CD4-positive, alpha-beta T cell (primary cell): ENCODE measurements at regions not wholly inside any gene's neighbourhood (a gene's known extent, or its start where the extent isn't known, plus 50 kb on each side); places are given as distances from the start of the nearest gene placed in this dataset.

Experiments
- ATAC-seq: fragments of 200-7000 bp; cut with Tn5 transposase; one replicate; pipeline ENCODE4 v1.10.0; 2022; ENCODE audit warnings: mild to moderate bottlenecking; ENCODE audit not compliant: poor library complexity
- CTCF ChIA-PET: fragments of 350-600 bp; sonication (Branson Sonifier 250); formaldehyde crosslinking; loops from one replicate; lab custom pipeline; 2021; ENCODE audit warnings: antibody characterized with exemption, inconsistent platforms; lab: Charles Lee
- POLR2A ChIA-PET: fragments of 350-600 bp; sonication (Branson Sonifier 250); formaldehyde crosslinking; loops from one replicate; lab custom pipeline; 2021; ENCODE audit warnings: antibody characterized with exemption, inconsistent platforms; lab: Charles Lee
- DNase-seq, 14 experiments: peaks; one replicate each; pipeline ENCODE4 v3.0.0-alpha.2; 2013 to 2020; ENCODE audit warnings: mixed read lengths in 2 of 14
- H3K27ac ChIP-seq, 2 donors: one replicate each; pipeline versions ENCODE4 v1.5.1 to v1.7.0; 2013; ENCODE audit warnings: low read length in 2 of 2, low read depth in 1 of 2, mild to moderate bottlenecking in 1 of 2
- H3K27me3 ChIP-seq, 2 experiments: 1 replicate in 1 of 2; 2 replicates in 1 of 2; pipeline versions ENCODE4 v1.6.1 to v1.7.0; 2013; ENCODE audit warnings: low read length in 2 of 2, control low read depth in 1 of 2, mild to moderate bottlenecking in 1 of 2, moderate library complexity in 1 of 2; ENCODE audit not compliant: insufficient read depth in 2 of 2, control insufficient read depth in 1 of 2
- H3K36me3 ChIP-seq: one replicate; pipeline ENCODE4 v1.6.1; 2013; ENCODE audit warnings: low read length, control low read depth; ENCODE audit not compliant: insufficient read depth
- H3K4me1 ChIP-seq: one replicate; pipeline ENCODE4 v1.6.1; 2013; ENCODE audit warnings: low read length, control low read depth; ENCODE audit not compliant: insufficient read depth
- H3K4me3 ChIP-seq: one replicate; pipeline ENCODE4 v1.5.1; 2013; ENCODE audit warnings: mild to moderate bottlenecking, low read length, moderate library complexity
- H3K9me3 ChIP-seq, 2 experiments: 1 replicate in 1 of 2; 2 replicates in 1 of 2; pipeline versions ENCODE4 v1.6.1 to v1.7.0; 2013; ENCODE audit warnings: low read length in 2 of 2, mild to moderate bottlenecking in 2 of 2, control low read depth in 1 of 2, moderate library complexity in 1 of 2; ENCODE audit not compliant: control insufficient read depth in 1 of 2, insufficient read depth in 1 of 2
- H3K27ac Mint-ChIP-seq: one replicate; pipeline ENCODE4 v1.8.0; 2020; ENCODE audit warnings: mixed read lengths
- H3K27me3 Mint-ChIP-seq: one replicate; pipeline ENCODE4 v1.8.0; 2021; ENCODE audit warnings: mixed read lengths
- H3K36me3 Mint-ChIP-seq: one replicate; pipeline ENCODE4 v1.8.0; 2021; ENCODE audit warnings: low read depth, mixed read lengths
- H3K4me1 Mint-ChIP-seq: one replicate; pipeline ENCODE4 v1.8.0; 2021; ENCODE audit warnings: low read depth, mixed read lengths
- H3K4me3 Mint-ChIP-seq: one replicate; pipeline ENCODE4 v1.8.0; 2020; ENCODE audit warnings: mild to moderate bottlenecking, mixed read lengths
- H3K9me3 Mint-ChIP-seq: one replicate; pipeline ENCODE4 v1.8.0; 2020; ENCODE audit warnings: mixed read lengths
- intact Hi-C, 2 experiments: fragments of 100-400 bp; cut with DNase I in 1 of 2; cut with micrococcal nuclease in 1 of 2; formaldehyde crosslinking; loops; one replicate each; pipeline versions ENCODE4 v1.15.1 to v1.9.0; 2023 to 2025; cut with DNase I, micrococcal nuclease
- TF ChIP-seq, protein P1 (sequence below): fragments of 200-600 bp; IDR thresholded peaks from one replicate; pipeline ENCODE4 v1.8.0; 2022; ENCODE audit warnings: antibody characterized with exemption, mild to moderate bottlenecking

DNA sequence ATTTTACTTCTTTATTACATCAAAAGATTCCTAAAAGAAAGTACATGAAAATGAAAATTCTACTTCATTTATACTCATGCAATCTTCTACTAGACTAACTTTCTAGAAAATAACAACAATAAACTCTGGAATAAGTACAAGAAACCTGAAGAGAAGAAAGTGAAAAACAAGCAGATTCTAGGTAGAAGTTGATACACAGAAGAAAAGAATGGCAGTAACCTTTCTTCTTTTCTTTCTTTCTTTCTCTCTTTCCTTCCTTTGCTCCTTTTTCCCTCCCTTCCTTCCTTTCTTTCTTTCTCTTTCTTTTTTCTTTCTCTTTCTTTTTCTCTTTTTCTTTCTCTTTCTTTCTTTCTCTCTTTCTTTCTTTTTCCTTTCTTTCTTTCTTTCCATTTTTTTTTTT, 541.7 kb upstream of the ANKRD30A start:
- H3K9me3 ChIP-seq, result peaks cover 0 to 25% of the 10 kb centered on the region in 2 experiments

DNA sequence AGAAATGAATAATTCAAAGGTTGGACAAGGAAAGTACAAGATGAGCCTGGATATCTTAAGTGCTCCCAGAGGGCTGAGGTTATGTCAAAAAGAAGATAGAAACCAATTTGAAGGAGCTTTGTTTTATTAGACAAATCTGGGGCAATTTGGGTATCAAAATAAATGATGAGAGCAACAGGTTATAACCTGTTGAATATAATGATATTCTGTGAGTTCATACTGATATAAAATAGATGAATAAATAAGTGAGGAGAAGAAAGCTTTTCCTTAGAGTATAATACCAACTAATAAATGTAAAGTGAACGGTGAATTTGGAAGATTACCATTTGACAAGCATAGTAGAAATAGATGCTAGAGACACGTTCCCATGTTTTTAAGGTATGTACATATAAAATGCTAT, 544.2 kb upstream of the ANKRD30A start:
- H3K27ac ChIP-seq, result no peak overlapping the region
- no peaks in the 10 kb centered on the region for H3K4me1 ChIP-seq
- H3K9me3 ChIP-seq, result peaks cover 0 to 20% of the 10 kb centered on the region in 2 experiments
- H3K27me3 ChIP-seq, result no peaks in the 10 kb centered on the region
- Mint-ChIP-seq H3K27me3 (no peaks in the 10 kb centered on the region), H3K4me1 (no peaks in the 10 kb centered on the region), H3K4me3 (no peak overlapping the region), H3K36me3 (no peaks in the 10 kb centered on the region), H3K27ac (no peak overlapping the region), H3K9me3 (peaks cover 24% of the 10 kb centered on the region)
- TF ChIP-seq, protein P1, sequence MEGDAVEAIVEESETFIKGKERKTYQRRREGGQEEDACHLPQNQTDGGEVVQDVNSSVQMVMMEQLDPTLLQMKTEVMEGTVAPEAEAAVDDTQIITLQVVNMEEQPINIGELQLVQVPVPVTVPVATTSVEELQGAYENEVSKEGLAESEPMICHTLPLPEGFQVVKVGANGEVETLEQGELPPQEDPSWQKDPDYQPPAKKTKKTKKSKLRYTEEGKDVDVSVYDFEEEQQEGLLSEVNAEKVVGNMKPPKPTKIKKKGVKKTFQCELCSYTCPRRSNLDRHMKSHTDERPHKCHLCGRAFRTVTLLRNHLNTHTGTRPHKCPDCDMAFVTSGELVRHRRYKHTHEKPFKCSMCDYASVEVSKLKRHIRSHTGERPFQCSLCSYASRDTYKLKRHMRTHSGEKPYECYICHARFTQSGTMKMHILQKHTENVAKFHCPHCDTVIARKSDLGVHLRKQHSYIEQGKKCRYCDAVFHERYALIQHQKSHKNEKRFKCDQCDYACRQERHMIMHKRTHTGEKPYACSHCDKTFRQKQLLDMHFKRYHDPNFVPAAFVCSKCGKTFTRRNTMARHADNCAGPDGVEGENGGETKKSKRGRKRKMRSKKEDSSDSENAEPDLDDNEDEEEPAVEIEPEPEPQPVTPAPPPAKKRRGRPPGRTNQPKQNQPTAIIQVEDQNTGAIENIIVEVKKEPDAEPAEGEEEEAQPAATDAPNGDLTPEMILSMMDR, result no peak
- H3K36me3 ChIP-seq, result no peaks in the 10 kb centered on the region
- intact Hi-C loops, result loop anchor here in 1 of 2 experiments (10.0 kb wide), 1 partner anchor 46 kb away; no protein-coding TSS in a partner anchor
- DNase-seq (no peak), ATAC-seq (no peak)
- POLR2A ChIA-PET, result no interaction called here
- CTCF ChIA-PET, result interaction anchor here (0.7 kb wide), 1 partner anchor 59 kb away, joined by 3 read pairs; no protein-coding TSS in a partner anchor
- H3K4me3 ChIP-seq, result no peak overlapping the region

More for the DNA sequence above, 541.7 kb upstream of the ANKRD30A start:
- H3K4me1 Mint-ChIP-seq, result no peaks in the 10 kb centered on the region
- DNase-seq (no peak), ATAC-seq (no peak)
- H3K27ac Mint-ChIP-seq, result no peak overlapping the region
- no peak overlapping the region for H3K27ac ChIP-seq
- no peaks in the 10 kb centered on the region for H3K27me3 ChIP-seq
- intact Hi-C loops, result loop anchor here in 1 of 2 experiments (10.0 kb wide), 1 partner anchor 49 kb away; no protein-coding TSS in a partner anchor
- peaks cover 20% of the 10 kb centered on the region for H3K9me3 Mint-ChIP-seq
- no peaks in the 10 kb centered on the region for H3K27me3 Mint-ChIP-seq
- H3K36me3 ChIP-seq, result no peaks in the 10 kb centered on the region
- TF ChIP-seq, protein P1, result no peak
- POLR2A ChIA-PET, result no interaction called here
- CTCF ChIA-PET, result no interaction called here
- H3K4me3 ChIP-seq, result no peak overlapping the region
- H3K4me1 ChIP-seq, result no peaks in the 10 kb centered on the region
- H3K36me3 Mint-ChIP-seq, result no peaks in the 10 kb centered on the region
- H3K4me3 Mint-ChIP-seq, result no peak overlapping the region

DNA sequence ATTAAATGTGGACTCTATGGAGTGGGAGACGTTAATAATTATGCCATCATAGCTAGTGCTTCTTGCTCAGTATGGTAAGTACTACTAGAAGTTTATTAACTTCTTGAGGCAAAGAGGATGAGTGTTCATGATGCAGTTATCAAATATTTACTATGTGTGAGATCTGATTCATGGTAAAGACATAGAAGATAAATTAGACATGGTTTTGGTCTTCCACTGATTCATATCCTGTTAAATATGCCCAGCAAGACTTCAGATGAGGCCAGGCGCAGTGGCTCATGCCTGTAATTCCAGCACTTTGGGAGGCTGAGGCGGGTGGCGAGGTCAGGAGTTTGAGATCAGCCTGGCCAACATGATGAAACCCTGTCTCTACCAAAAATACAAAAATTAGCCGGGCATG, 547.1 kb upstream of the ANKRD30A start:
- Mint-ChIP-seq H3K27me3 (no peaks in the 10 kb centered on the region), H3K36me3 (no peaks in the 10 kb centered on the region), H3K27ac (no peak overlapping the region), H3K9me3 (peaks cover 29% of the 10 kb centered on the region), H3K4me1 (no peaks in the 10 kb centered on the region), H3K4me3 (no peak overlapping the region)
- POLR2A ChIA-PET, result no interaction called here
- Histone ChIP-seq H3K36me3 (no peaks in the 10 kb centered on the region), H3K27ac (no peak overlapping the region), H3K27me3 (no peaks in the 10 kb centered on the region), H3K4me3 (no peak overlapping the region), H3K4me1 (no peaks in the 10 kb centered on the region), H3K9me3 (peaks cover 4 to 7% of the 10 kb centered on the region in 2 experiments)
- intact Hi-C loops, result no loop called here
- CTCF ChIA-PET, result no interaction called here
- TF ChIP-seq, protein P1, result no peak
- ATAC-seq (no peak), DNase-seq (no peak)
